ENCODE measurements at regions not wholly inside any gene's neighbourhood (a gene's known extent, or its start where the extent isn't known, plus 50 kb on each side); places are given as distances from the start of the nearest gene placed in this dataset.
"Not testable (repeated sequence)": the region's sequence is repeated elsewhere in the genome, so short reads cannot be mapped to it uniquely, and the experiment has no call there.

DNA sequence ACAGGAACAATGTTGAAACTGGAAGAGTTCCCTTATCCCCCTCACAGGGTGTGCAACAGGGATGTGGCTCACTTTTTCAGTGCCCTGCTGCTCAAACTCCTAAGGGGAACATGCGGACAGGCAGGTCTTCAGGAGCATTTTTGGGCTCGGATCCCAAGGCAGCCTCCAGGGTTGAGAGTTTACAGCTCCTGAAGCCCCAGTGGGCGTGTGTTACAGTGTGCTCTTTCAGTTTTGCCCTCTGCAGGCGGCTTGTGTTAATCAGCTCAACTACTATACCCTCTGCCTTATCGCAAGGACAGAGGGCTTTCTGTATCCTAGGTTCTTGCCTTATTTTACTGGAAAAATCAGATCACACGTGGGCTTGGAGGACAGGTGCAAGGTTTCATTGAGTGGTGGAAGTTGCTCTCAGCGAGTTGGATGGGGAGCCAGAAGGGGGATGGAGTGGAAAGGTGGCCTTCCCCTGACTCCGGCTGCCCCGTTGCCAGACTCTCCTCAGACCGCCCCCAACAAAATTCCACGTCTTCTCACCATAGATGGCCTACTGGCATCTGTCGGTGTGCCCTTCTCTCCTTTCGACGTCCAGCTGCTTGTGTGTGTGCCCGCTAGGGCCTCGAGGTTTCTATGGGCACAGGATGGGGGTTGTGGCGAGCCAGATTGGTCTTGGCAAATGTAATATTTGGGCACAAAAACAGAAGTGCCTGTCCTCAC, 541.9 kb downstream of the TMX3 start:
- no peak for TF ChIP-seq CTCF (conservative IDR thresholded peaks at IDR 0.05; ENCODE audit: low read depth)
- DNase-seq (ENCODE audit: low spot score), result no peak
- POLR2A ChIA-PET (ENCODE audit: low non-redundant PET), result no interaction called here
- no peak overlapping the region for H3K27ac ChIP-seq
- CTCF ChIA-PET, result no interaction called here

DNA sequence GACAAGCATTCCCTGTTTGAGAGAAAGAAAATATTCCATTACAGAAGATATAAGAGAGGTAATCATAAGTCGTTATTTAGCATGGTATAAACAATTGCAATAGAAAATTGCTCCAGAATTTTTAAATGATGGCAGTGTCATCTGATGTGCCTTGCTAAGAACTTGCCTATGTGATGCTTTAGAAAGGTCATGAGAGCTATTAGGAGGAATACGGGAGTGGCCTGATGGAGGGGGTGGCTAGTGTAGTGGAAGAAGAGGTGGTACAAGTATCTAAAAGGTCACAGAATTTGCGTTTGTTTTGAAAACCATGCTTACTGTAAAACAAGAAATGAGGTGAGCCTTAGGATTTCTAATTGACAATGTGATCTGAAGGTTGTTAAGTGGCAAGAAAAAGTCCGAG, 550.0 kb downstream of the TMX3 start:
- no peak overlapping the region for H3K27ac ChIP-seq
- DNase-seq (ENCODE audit: low spot score), result no peak
- CTCF ChIA-PET, result no interaction called here
- POLR2A ChIA-PET (ENCODE audit: low non-redundant PET), result no interaction called here
- TF ChIP-seq CTCF (conservative IDR thresholded peaks at IDR 0.05; ENCODE audit: low read depth), result no peak

DNA sequence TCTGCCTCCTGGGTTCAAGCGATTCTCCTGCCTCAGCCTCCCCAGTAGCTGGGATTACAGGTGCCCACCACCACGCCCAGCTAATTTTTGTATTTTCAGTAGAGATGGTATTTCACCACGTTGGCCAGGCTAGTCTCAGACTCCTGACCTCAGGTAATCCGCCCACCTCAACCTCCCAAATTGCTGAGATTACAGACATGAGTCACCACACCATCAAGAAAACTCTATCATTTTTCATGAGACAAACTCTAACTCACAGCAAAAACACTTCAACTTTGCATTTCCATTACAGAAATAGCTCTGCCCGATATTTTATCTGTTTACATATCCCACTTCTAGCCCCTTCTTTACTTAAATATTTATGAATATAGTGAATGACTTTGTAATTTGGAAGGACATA, 561.1 kb downstream of the TMX3 start:
- H3K27ac ChIP-seq; DNase-seq (ENCODE audit: low spot score); POLR2A ChIA-PET (ENCODE audit: low non-redundant PET): not testable (repeated sequence)
- CTCF ChIA-PET, result interaction anchor here (0.7 kb wide), 1 partner anchor 154 kb away, joined by 3 read pairs; no protein-coding TSS in a partner anchor

GRCh38 chr18:68152770-68153169, 562.1 kb downstream of the TMX3 start:
- DNase-seq (ENCODE audit: low spot score), result no peak
- no peak overlapping the region for H3K27ac ChIP-seq
- ChIA-PET POLR2A (ENCODE audit: low non-redundant PET) (no interaction called here), CTCF (no interaction called here)
- no peak for TF ChIP-seq CTCF (conservative IDR thresholded peaks at IDR 0.05; ENCODE audit: low read depth)

DNA sequence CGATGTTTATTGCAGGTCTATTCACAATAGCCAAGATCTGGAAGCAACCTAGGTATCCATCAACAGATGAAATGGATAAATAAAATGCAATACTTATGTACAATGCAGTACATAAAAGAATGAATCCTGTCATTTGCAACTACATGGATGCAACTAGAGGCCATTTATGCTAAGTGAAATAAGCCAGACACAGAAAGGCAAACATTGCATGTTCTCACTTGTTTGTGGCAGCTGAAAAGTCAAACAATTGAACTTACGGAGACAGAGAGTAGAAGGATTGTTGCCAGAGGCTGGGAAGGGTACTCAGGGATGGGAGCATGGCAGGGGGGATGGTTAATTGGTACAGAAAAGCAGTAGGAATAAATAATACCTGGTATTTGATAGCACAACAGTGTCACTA, 563.9 kb downstream of the TMX3 start:
- no peak for TF ChIP-seq CTCF (conservative IDR thresholded peaks at IDR 0.05; ENCODE audit: low read depth)
- no peak for DNase-seq (ENCODE audit: low spot score)
- no peak overlapping the region for H3K27ac ChIP-seq
- ChIA-PET POLR2A (ENCODE audit: low non-redundant PET) (no interaction called here), CTCF (no interaction called here)

- no peak for TF ChIP-seq CTCF (conservative IDR thresholded peaks at IDR 0.05; ENCODE audit: low read depth)
- POLR2A ChIA-PET (ENCODE audit: low non-redundant PET), result no interaction called here
- no peak for DNase-seq (ENCODE audit: low spot score)
- H3K27ac ChIP-seq, result no peak overlapping the region
- CTCF ChIA-PET, result interaction anchor here (0.7 kb wide), 1 partner anchor 129 kb away, joined by 3 read pairs; no protein-coding TSS in a partner anchor
These were observed 566.0 kb downstream of the TMX3 start for GRCh38 chr18:68148863-68149262.

DNA sequence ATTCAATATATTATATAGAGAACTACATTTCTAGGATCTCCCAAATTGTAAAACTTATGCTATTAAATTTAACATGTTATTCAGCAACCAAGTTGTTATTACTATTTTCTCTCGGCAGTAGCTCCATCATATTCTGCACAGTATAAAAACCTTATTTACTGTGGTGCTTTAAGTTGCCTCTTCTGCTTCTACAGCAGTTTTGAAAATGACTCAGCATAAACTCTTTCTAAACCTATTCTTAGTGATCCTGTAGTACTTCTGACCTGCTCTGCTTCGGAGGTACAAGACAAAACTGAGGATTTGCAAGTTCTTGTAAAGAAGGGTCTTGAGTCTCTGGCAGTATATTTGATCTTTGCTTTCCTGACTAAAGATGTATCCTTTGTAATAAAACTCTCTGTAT, 567.2 kb downstream of the TMX3 start:
- no peak for DNase-seq (ENCODE audit: low spot score)
- TF ChIP-seq CTCF (conservative IDR thresholded peaks at IDR 0.05; ENCODE audit: low read depth), result no peak
- H3K27ac ChIP-seq, result no peak overlapping the region
- ChIA-PET POLR2A (ENCODE audit: low non-redundant PET) (no interaction called here), CTCF (interaction anchor here (1.0 kb wide), 1 partner anchor 10 kb away, joined by 3 read pairs; no protein-coding TSS in a partner anchor)

Measured in RWPE1 (cell line).